Activated T-cell treated with anti-CD3 and anti-CD28 coated beads for 24 hours (primary cell): ENCODE measurements at regions not wholly inside any gene's neighbourhood (a gene's known extent, or its start where the extent isn't known, plus 50 kb on each side); places are given as distances from the start of the nearest gene placed in this dataset.
"Not testable (repeated sequence)": the region's sequence is repeated elsewhere in the genome, so short reads cannot be mapped to it uniquely, and the experiment has no call there.

ENCODE experiments used
- DNase-seq: peaks from one replicate; pipeline ENCODE4 v3.0.0-alpha.2; 2020; ENCODE audit warnings: low read depth

- no peak for DNase-seq
These were observed 159.4 kb upstream of the CITED2 start for GRCh38 chr6:139533573-139534471.

- DNase-seq: no peak
These were observed 158.7 kb upstream of the CITED2 start for GRCh38 chr6:139533171-139533570.

GRCh38 chr6:139531148-139532115, 157.0 kb upstream of the CITED2 start:
- DNase-seq: no peak

- no peak for DNase-seq
These were observed 156.1 kb upstream of the CITED2 start for GRCh38 chr6:139530561-139530960.

- DNase-seq: no peak
These were observed 155.0 kb upstream of the CITED2 start for GRCh38 chr6:139529420-139529819.

- DNase-seq: no peak
These were observed 154.0 kb upstream of the CITED2 start for GRCh38 chr6:139528471-139528870.

GRCh38 chr6:139525415-139525814, 151.0 kb upstream of the CITED2 start:
- DNase-seq: no peak

GRCh38 chr6:139523986-139524385, 149.5 kb upstream of the CITED2 start:
- no peak for DNase-seq

GRCh38 chr6:139522511-139523220, 148.2 kb upstream of the CITED2 start:
- DNase-seq: no peak

GRCh38 chr6:139521338-139521737, 146.9 kb upstream of the CITED2 start:
- DNase-seq: no peak

- no peak for DNase-seq
These were observed 145.9 kb upstream of the CITED2 start for GRCh38 chr6:139520321-139520768.

- DNase-seq: no peak
These were observed 145.2 kb upstream of the CITED2 start for GRCh38 chr6:139519571-139520031.

- DNase-seq: no peak
These were observed 144.6 kb upstream of the CITED2 start for GRCh38 chr6:139519097-139519496.

- DNase-seq: no peak
These were observed 144.2 kb upstream of the CITED2 start for GRCh38 chr6:139518556-139519091.

- not testable (repeated sequence) for DNase-seq
These were observed 143.6 kb upstream of the CITED2 start for GRCh38 chr6:139517998-139518555.

- no peak for DNase-seq
These were observed 141.1 kb upstream of the CITED2 start for GRCh38 chr6:139515511-139515910.

GRCh38 chr6:139514819-139515218, 140.4 kb upstream of the CITED2 start:
- no peak for DNase-seq

- no peak for DNase-seq
These were observed 135.8 kb upstream of the CITED2 start for GRCh38 chr6:139510040-139510790.

GRCh38 chr6:139509167-139509566, 134.7 kb upstream of the CITED2 start:
- no peak for DNase-seq

GRCh38 chr6:139508576-139508975, 134.1 kb upstream of the CITED2 start:
- no peak for DNase-seq

- DNase-seq: no peak
These were observed 133.6 kb upstream of the CITED2 start for GRCh38 chr6:139508023-139508422.
